Fibroblast of skin of left quadriceps (primary cell): ENCODE measurements at regions not wholly inside any gene's neighbourhood (a gene's known extent, or its start where the extent isn't known, plus 50 kb on each side); places are given as distances from the start of the nearest gene placed in this dataset.
"Not testable (repeated sequence)": the region's sequence is repeated elsewhere in the genome, so short reads cannot be mapped to it uniquely, and the experiment has no call there.

Experiments
- DNase-seq, 2 experiments: peaks; one replicate each; pipeline ENCODE4 v3.0.0-alpha.2; 2013; ENCODE audit warnings: low read depth in 2 of 2

DNA sequence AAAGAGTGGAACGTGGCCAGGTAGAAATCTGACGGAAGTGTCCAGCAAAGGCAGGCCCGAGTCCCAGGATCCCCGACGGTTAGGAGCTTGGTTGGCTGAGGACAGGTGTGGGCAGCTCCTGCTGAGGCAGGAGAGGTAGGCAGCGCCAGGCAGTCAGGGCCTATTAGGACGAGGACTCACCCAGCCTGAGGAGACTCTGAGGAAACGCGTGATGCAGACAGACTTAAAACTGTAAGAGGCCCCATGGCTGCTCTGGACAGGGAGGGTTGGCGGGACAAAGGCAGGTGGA is 255.7 kb upstream of the SFSWAP start:
- no peak for DNase-seq

DNA sequence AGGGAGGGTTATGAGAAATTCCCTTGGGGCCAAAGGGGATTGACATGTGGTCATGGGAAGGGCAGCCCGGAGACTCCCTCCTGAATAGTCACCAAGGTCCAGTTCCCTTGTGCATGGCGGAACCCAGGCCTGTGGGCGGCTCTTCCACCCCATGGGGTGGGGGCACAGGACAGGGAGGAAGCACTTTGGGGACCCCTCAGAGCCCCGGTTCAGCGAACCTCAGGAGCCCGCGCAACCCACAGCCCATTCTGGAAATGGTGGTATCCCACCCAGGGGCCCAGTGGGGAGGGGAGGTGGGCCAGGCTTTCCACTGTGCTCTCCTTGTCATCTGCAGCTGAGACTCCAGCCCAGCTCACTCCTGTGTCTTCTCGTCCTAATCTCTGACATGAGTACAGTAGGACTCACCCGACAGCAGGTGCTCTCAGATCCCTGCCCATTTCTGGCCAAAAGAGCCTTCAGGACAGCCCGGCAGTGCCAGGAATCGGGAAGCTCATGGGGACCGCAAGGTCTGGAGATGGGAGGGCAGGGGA is 255.2 kb upstream of the SFSWAP start:
- DNase-seq: no peak

DNA sequence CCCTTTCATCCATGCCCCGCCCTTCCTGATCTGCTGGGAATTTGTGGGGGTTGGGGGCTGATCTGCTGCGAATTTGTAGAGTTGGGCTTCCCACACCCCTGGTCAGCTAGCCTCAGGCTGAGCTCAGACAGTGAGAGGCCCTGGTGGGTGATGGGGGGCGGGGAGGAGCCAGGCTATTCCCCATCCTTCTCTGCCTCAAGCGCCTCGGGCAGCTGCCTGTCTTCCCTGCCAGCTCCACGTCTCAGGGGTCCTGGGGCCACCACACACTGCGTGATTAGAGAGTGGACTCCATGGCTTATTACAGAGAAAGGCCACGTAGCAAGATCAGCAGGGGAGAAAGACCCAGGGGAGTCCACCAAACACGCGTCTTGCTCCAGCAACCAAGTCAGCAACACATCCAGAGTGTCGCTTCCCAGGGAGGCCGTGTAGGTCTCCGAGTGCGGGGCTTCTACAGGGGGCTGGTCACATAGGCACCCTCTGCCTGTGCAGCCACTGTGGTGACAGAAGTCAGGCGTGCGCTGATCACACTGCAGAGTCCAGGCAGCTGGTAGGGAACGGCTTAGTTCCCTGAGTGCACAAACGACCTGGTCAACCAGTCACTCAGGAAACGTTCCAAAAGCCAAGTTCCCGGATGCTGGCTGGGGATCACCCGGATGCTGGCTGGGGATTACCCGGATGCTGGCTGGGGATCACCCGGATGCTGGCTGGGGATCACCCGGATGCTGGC is 254.4 kb upstream of the SFSWAP start:
- DNase-seq: no peak

DNA sequence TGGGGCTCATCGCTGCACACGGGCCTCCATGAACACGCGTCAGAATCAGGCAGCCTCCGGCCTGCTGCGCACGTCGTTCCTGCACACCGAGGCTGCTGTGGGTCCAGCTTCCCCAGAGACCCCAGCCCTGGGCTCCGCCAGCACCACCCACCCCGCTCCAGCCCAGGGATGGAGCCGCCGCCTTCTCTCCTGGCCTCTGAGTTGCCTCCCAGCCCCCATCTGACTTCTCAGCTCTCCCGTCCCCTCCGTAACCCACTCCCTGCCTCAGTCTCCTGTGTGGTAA is 253.9 kb upstream of the SFSWAP start:
- DNase-seq: no peak

DNA sequence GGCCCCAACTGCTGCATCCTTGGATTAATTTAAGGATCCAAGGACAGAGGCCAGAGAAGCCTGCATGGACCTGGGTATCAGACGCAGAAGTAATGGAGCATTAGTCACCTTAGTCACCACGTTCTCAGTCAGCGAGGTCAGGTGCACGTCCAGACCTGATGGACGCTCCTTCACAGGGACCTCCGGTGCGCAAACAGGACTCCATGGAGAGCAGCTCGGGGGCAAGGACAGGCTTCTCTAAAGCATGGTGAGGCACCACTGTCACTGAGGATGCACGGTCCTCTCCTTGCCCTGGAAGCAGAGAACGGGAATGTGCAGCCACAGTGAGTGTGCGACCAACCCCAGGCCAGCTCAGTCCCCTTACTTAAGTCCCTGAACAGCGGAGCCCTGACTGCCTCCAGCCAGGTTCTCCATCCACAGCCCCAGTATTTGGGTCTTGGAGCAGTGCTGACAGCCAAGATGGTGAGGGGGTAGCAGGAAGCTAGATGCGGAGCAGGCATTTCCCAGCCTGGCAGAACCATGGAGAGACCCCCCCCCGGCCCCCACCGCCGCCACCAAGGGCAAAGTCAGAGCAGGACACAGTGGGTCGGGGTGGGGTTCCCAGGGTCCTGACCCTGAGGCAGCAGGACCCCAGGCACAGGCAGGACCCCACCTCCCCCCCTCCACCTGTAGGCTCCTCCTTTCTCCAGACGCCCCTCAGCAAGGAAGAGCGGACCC is 253.4 kb upstream of the SFSWAP start:
- no peak for DNase-seq

DNA sequence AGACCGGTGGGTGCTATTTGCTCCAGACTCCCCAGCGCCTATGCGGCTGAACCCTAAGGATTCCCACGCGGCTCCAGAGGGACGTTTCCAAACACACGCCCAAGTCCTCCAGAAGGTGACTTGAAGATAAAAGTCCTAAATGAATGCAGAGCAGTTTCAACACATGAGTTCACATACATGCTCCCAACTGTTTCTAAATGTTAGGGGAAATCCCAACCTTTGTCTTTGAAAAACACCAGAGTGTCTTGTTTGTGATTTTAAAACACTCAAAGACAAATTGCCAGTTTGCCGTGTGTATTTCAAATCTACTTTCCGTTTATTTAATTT is 252.9 kb upstream of the SFSWAP start:
- DNase-seq: no peak

DNA sequence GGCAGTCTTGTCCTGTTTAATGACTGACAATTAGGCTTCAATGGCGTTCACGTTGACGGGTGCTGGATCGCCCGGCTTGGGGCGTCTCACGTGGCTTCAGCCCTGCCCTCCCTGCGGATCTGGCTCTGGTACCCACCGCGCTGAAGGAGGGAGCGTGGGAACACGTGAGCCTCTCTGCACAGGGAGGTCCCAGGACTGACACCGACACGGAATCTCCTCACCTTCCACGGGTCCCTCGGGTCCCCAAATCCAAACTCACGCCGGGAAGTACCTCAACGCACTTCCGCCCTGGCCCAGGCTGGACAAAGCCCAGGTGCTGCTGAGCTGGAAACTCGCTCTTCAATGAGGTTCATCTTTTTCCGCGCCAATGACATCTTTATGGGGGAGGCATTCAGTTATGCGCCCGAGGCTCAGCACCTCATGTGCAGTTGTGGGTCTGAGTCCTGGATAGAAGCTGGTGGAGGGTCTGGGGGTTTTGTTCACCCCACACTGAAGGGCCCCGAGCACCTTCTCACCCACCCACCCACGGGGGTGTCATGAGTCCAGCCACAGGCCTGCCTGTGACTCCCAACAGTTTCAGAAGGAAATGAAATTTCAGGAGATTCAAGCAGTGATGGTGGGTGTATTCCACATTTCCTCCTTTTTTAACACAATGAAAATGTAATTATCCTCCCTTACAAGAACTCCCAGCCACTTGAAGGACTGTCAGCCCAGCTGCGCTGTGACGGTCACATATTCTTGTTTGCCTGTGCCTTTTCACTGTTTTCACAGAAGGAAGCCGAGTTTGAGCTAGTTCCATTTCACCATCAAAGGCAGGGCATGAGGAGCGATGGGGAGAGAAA is 251.7 kb upstream of the SFSWAP start:
- no peak for DNase-seq

DNA sequence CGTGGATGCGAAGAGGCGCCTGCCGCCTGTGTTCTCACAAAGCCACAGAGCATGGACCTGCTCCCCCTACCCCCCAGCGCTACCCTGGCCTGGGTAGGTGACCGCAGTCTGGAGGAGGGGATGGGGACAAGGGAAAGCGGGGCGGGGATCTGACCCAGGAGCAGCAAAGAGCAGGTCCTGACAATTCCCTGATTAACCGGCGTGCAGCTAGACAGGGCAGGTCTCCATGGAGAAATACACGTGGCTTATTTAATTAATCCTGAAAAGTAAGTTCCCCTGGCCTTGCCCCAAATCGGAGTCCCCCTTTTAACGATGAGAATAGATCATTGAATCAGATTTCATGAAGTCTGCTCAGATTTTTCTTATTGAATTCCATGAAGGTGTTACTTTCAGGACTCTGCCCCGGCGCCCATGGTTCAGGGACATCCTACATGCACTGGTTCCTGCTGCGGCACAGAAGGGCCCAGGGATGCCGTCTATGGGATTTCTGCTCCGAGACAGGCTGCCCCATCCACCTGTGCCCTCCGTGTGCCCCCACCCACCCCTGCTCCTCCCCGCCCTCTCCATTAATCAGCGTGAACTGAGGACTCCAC is 251.0 kb upstream of the SFSWAP start:
- no peak for DNase-seq

DNA sequence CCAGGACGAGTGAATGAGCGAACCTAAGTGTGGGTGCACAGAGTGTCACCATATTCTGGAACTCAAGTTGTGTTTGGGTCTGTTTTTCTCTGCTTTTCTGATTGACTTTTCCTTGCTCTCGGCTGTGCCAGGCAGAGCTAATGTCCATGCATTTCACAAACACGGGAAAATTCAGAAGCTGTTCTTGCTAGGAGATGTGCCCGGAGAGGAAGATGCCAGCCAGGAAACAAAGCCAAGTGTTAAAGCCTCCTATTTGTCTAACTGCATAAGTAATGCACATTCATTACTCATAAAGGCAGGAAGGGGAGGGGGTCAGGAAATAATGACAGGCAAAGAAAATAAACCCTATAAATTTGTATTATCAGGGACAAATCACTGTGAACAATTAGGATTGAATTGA is 250.4 kb upstream of the SFSWAP start:
- no peak for DNase-seq

DNA sequence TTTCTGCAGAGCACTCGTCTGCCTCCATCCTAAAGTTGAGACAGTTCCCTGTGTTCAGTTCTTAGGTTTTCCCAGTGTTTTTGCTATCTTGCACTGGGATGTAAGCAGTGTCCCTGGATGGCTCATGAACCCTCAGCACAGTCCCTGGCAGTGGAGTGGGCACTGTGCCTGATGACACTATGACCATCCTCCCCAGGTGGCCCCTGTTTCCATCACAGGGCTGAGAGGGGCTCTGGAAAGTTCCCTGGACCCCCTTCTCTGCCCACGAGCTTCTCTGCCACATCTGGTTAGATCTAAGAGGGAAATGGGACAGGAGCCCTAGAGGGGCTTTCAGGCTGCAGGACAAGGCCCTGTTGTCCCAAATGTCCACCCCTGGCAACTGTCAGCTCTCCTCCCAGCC is 249.8 kb upstream of the SFSWAP start:
- no peak for DNase-seq

DNA sequence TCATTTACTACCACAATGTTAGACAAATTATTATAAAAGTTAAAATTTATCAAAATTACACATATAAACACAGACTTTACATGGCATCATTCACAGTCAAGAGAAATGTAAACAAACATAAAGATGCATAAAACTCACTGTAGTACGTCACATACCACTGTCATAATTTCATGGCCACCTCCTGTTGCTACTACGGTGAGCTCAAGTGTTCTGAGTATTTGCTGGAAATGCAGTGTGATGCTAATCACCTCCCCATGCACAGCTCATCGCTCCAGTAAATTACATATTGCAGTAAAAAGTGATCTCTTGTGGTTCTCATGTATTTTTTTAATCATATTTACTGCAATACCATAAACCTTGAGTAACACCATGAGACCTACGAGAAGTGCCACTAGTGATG is 247.7 kb upstream of the SFSWAP start:
- no peak for DNase-seq

DNA sequence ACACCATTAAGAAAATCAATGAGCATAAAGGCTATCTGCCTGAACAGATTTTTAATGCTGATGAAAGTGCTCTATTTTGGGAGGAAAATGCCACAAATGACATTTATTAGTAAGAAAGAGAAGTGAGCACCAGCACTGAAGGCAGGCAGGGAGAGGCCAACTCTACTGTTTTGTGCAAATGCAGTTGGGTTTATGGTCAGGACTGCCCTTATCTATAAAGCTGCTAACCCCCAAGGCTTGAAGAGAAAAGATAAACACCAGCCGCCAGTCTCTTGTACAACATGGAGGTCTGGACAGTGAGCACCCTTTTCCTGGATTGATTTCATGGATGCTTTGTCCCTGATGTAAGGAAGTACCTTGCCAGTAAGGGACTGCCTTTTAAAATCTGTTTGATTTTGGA is 246.8 kb upstream of the SFSWAP start:
- no peak for DNase-seq

DNA sequence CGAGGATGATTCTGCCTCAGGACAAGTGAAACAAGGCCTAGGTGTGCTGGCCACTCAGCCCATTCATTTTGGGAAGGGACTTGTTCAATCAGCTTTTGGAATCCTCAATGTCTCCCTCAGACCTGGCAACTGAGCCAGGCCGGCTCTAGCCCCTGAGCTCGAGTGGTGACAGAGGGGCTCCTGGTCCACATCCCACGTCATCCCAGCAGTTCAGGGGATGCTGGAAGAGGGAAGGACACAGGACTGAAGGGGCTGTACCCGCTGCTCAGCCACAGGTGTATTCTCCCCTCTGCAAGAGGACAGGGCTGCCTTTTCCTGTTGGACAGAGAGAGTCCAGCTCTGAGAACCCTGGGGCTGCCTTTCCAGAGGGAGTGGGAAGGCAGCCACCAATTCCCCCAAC is 244.6 kb upstream of the SFSWAP start:
- no peak for DNase-seq

DNA sequence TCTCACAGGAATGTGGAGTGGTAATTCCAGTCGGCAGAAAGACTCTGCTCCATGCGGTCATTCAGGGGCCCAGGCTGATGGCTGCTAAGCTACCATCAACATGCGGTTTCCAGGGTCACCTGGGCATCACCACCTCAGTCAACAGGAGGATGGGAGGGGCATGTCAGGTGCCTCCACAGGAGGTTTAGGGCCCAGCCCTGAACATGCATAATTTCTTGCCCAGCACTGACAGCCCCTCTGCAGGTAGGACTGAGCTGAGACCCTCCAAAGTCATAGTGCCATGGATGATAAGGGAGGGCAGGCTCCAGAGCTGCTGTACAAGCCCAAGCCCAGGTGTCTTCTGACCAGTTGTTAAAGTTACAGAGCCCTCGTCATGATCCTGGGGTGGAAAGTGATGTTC is 244.0 kb upstream of the SFSWAP start:
- no peak for DNase-seq

DNA sequence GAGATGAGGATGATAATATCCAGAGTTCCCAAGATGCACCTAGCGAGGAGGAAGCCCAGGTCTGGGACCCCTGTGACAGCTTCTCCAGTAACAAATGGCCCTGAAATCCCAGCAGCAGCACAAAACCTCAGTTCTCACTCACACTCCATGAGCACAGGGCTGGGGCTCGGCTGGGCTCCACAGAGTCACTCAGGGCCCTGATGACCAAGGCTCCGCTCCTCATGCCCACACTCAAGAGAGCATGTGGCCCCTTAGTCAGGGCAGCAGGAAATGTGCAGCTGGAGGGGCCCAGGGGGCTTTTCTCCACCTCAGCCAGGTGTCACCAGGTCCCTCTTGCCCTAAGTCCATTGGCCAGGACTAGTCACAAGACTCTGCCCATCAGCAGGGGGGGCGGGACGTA is 242.7 kb upstream of the SFSWAP start:
- DNase-seq: no peak

DNA sequence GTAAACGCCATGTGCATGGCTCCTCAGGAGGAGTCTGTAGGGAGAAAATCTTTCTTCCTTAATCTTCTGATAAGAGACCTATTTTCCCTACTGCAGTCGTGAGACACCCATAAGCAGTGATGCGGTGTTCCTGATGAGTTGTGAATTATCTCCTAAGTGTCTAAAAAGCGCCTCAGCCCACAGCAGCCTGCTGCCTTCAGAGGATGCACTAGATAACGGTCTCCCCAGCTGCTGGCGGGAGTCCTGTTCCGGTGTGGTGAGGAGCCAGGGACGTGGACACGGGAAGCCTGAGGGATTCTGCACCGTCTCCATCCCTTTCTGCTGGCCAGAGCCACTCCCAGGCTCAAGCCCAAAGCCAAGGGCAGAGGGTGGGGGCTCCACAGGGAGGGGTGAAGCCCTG is 240.9 kb upstream of the SFSWAP start:
- DNase-seq: not testable (repeated sequence)

DNA sequence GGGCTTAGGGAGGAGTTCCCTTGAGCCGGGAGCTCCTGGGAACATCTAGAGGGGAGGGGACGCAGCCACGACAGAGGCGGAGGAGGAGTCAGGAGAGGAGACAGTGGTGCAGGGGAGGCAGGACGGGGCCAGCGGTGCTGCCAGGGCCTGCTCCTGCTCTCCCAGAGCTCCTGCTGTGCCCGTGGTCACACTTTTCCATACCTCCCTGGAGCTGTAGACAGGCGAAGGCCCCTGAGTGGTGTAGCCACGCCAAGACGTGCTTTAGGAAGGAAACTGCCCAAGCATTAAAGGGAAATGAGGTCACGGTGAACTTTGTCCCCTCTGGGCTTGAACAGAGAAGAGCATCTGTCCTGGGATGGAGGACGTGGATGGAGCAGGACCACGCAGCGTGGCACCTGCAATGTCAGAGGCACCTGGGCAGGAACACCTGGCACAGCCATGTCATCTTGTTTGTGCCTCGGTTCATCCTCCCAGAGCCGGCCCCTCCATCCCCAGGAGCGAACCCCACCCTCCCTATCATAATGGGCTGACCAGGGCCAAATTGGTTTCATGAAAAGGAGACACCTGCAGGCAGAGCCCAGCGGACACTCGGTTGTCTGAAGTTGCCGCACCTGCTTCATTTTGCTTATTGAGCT is 239.5 kb upstream of the SFSWAP start:
- DNase-seq: no peak

DNA sequence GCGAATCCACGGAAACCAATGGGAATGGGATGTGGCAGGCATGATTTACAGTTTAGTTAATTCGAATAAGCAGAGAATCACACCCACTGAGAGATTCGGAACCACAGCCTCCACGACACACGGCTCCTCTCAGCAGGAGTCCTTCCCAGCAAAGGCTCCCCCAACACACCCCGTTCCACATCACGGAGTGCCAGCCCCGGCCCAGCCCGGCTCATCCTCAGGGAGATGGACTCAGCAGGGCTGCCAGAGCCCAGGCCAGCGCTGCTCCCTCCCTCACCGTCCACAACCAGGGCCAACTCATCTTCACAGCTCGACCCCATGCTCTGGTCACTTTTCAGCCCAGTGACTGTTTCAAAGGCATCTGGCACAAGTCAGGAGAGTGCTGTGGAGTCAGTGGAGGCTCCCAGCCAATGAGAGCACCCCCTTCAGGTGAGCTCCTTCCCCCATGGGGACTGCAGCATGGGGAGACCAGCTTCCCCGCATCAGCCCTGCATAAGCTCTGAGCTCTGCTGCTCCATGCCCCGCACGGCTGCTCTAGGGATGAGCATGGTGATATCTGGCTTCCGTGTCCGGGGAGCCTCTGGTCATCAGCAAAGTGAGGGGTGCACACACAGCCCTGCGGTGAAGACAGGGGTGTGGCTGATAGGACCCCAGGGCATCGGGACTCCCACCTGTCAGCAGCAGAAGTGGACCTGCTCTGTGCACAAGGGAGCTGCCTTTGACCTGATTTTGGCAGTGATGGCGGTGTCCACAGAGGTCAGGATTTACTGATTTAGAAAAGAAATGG is 238.8 kb upstream of the SFSWAP start:
- no peak for DNase-seq

DNA sequence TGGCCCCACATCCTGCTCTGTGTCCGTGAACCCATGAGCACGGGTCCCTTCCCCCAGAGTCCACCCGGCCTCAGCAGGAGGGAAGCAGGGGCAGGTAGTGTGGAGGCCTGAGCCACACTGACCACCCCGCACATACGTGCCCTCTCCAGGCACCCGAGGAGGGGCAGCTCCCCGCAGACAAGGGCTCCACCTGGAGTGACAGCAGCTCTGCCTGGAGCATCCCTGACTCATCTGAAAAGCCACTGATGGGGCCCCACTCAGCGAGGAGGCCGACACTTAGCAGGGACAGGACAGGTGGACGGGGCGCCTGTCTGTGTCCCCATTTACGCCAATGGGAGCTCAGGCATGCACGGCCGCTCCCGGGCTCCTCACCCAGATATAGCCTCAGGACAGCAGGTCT is 237.6 kb upstream of the SFSWAP start:
- DNase-seq: no peak

DNA sequence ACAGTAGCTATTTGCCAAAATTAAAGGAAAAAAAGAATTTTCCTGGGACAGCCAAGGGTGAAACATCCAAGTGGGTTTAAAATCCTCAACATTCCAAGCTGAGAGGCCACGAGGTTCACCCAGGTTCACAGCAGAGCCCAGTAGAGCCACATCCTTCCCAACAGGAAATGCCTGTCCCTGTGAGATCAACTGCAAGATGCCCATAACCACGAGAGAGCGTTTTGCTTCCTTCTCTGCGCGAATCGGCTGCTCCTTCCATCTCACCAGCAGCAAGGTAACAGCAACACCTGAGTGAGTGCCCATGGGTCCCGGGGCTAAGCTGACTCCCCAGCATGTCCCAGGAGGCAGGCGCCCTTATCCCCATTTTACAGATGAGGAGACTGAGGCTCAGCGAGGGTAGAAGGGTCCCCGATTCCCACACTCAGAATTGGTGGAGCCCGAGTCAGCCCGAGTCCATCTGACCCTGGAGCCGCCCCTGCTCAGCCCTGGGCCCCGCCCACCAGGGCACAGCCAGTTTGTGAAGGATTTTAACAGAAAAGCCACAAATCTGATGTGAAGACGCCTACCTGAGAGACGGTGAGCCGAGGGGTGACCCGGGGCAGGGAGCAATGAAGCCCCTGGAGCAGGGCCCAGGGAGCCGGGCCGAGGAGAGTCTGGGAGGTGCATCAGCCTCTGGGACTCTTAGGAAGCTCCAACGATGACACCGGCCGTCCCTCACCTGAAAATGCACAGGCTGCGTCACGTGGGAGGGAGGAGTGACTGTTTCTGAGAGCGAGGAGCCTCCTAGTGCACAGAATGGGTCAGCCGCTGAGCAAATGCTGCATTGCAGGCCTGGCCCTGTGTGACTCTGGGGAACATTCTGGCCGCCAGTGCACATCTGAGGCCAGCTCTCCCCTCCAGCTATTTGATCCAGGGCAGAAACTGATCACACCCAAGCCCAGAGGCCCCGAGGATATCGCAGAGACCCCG is 236.9 kb upstream of the SFSWAP start:
- DNase-seq: no peak
